ENCODE measurements at regions not wholly inside any gene's neighbourhood (a gene's known extent, or its start where the extent isn't known, plus 50 kb on each side); places are given as distances from the start of the nearest gene placed in this dataset.
"Not testable (repeated sequence)": the region's sequence is repeated elsewhere in the genome, so short reads cannot be mapped to it uniquely, and the experiment has no call there.

- H3K4me3 ChIP-seq (ENCODE audit: low read length); H3K9me3 ChIP-seq (ENCODE audit: control insufficient read depth, low read length); H3K4me1 ChIP-seq (ENCODE audit: control insufficient read depth, insufficient read depth, low read length); H3K27ac ChIP-seq (ENCODE audit: low read length); DNase-seq; ATAC-seq; H3K27me3 ChIP-seq (ENCODE audit: control insufficient read depth, insufficient read depth); intact Hi-C loops (cut with DNase I): not testable (repeated sequence)
- 92% methylated on average over 6 of the region's 6 CpGs for WGBS
These were observed 52.2 kb downstream of the ACTRT1 start for GRCh38 chrX:128000033-128000432.

GRCh38 chrX:127963696-127964095 lies 88.5 kb downstream of the ACTRT1 start:
- intact Hi-C loops (cut with DNase I), result no loop called here
- no peak overlapping the region for H3K4me3 ChIP-seq (ENCODE audit: low read length)
- 95% methylated on average over 1 of the region's 1 CpG for WGBS

GRCh38 chrX:127947450-127947849 lies 104.8 kb downstream of the ACTRT1 start:
- WGBS, result 77% methylated on average over 2 of the region's 2 CpGs
- Histone ChIP-seq H3K4me1 (ENCODE audit: control insufficient read depth, insufficient read depth, low read length) (no peaks in the 10 kb centered on the region), H3K4me3 (ENCODE audit: low read length) (no peak overlapping the region), H3K27me3 (ENCODE audit: control insufficient read depth, insufficient read depth) (no peaks in the 10 kb centered on the region), H3K9me3 (ENCODE audit: control insufficient read depth, low read length) (no peaks in the 10 kb centered on the region), H3K27ac (ENCODE audit: low read length) (no peak overlapping the region)
- intact Hi-C loops (cut with DNase I), result no loop called here
- ATAC-seq, result no peak
- DNase-seq, result no peak

More at GRCh38 chrX:127963696-127964095, 88.5 kb downstream of the ACTRT1 start:
- DNase-seq, result no peak
- Histone ChIP-seq H3K27ac (ENCODE audit: low read length) (no peak overlapping the region), H3K4me1 (ENCODE audit: control insufficient read depth, insufficient read depth, low read length) (no peaks in the 10 kb centered on the region), H3K9me3 (ENCODE audit: control insufficient read depth, low read length) (no peaks in the 10 kb centered on the region), H3K27me3 (ENCODE audit: control insufficient read depth, insufficient read depth) (no peaks in the 10 kb centered on the region)
- no peak for ATAC-seq

- intact Hi-C loops (cut with DNase I), result no loop called here
- H3K27ac ChIP-seq (ENCODE audit: low read length), result no peak overlapping the region
- no peak for DNase-seq
- no peak for ATAC-seq
- no peak overlapping the region for H3K4me3 ChIP-seq (ENCODE audit: low read length)
- H3K9me3 ChIP-seq (ENCODE audit: control insufficient read depth, low read length), result no peaks in the 10 kb centered on the region
- WGBS, result 15% methylated on average over 1 of the region's 1 CpG
- H3K4me1 ChIP-seq (ENCODE audit: control insufficient read depth, insufficient read depth, low read length), result no peaks in the 10 kb centered on the region
- H3K27me3 ChIP-seq (ENCODE audit: control insufficient read depth, insufficient read depth), result no peaks in the 10 kb centered on the region
These were observed 108.6 kb downstream of the ACTRT1 start for GRCh38 chrX:127943571-127943970.

- H3K27ac ChIP-seq (ENCODE audit: low read length), result no peak overlapping the region
- intact Hi-C loops (cut with DNase I), result no loop called here
- WGBS, result 79% methylated on average over 6 of the region's 6 CpGs
- DNase-seq (no peak), ATAC-seq (no peak)
- no peaks in the 10 kb centered on the region for H3K4me1 ChIP-seq (ENCODE audit: control insufficient read depth, insufficient read depth, low read length)
- H3K9me3 ChIP-seq (ENCODE audit: control insufficient read depth, low read length), result no peaks in the 10 kb centered on the region
- no peak overlapping the region for H3K4me3 ChIP-seq (ENCODE audit: low read length)
- no peaks in the 10 kb centered on the region for H3K27me3 ChIP-seq (ENCODE audit: control insufficient read depth, insufficient read depth)
These were observed 143.8 kb downstream of the ACTRT1 start for GRCh38 chrX:127908384-127908783.

GRCh38 chrX:127888767-127889166 lies 163.4 kb downstream of the ACTRT1 start:
- no peaks in the 10 kb centered on the region for H3K27me3 ChIP-seq (ENCODE audit: control insufficient read depth, insufficient read depth)
- no peaks in the 10 kb centered on the region for H3K4me1 ChIP-seq (ENCODE audit: control insufficient read depth, insufficient read depth, low read length)
- 48% methylated on average over 2 of the region's 2 CpGs for WGBS
- H3K27ac ChIP-seq (ENCODE audit: low read length), result no peak overlapping the region
- intact Hi-C loops (cut with DNase I), result no loop called here
- no peak for ATAC-seq
- H3K9me3 ChIP-seq (ENCODE audit: control insufficient read depth, low read length), result no peaks in the 10 kb centered on the region
- no peak overlapping the region for H3K4me3 ChIP-seq (ENCODE audit: low read length)
- DNase-seq, result no peak

- no peak for DNase-seq
- no peak for ATAC-seq
- intact Hi-C loops (cut with DNase I), result no loop called here
- Histone ChIP-seq H3K27me3 (ENCODE audit: control insufficient read depth, insufficient read depth) (no peaks in the 10 kb centered on the region), H3K4me3 (ENCODE audit: low read length) (no peak overlapping the region), H3K4me1 (ENCODE audit: control insufficient read depth, insufficient read depth, low read length) (no peaks in the 10 kb centered on the region), H3K27ac (ENCODE audit: low read length) (no peak overlapping the region), H3K9me3 (ENCODE audit: control insufficient read depth, low read length) (no peaks in the 10 kb centered on the region)
- whole genome bisulfite sequencing, result 72% methylated on average over 5 of the region's 5 CpGs
These were observed 167.3 kb downstream of the ACTRT1 start for GRCh38 chrX:127884921-127885320.

- Histone ChIP-seq H3K27me3 (ENCODE audit: control insufficient read depth, insufficient read depth) (no peaks in the 10 kb centered on the region), H3K4me1 (ENCODE audit: control insufficient read depth, insufficient read depth, low read length) (no peaks in the 10 kb centered on the region), H3K27ac (ENCODE audit: low read length) (no peak overlapping the region), H3K9me3 (ENCODE audit: control insufficient read depth, low read length) (no peaks in the 10 kb centered on the region), H3K4me3 (ENCODE audit: low read length) (no peak overlapping the region)
- DNase-seq (no peak), ATAC-seq (no peak)
- 43% methylated on average over 2 of the region's 2 CpGs for WGBS
- intact Hi-C loops (cut with DNase I), result no loop called here
These were observed 172.6 kb downstream of the ACTRT1 start for GRCh38 chrX:127879585-127879984.

GRCh38 chrX:127877318-127877717 lies 174.9 kb downstream of the ACTRT1 start:
- ATAC-seq (no peak), DNase-seq (no peak)
- H3K4me3 ChIP-seq (ENCODE audit: low read length), result no peak overlapping the region
- H3K9me3 ChIP-seq (ENCODE audit: control insufficient read depth, low read length), result no peaks in the 10 kb centered on the region
- no peaks in the 10 kb centered on the region for H3K27me3 ChIP-seq (ENCODE audit: control insufficient read depth, insufficient read depth)
- no peak overlapping the region for H3K27ac ChIP-seq (ENCODE audit: low read length)
- intact Hi-C loops (cut with DNase I), result no loop called here
- no peaks in the 10 kb centered on the region for H3K4me1 ChIP-seq (ENCODE audit: control insufficient read depth, insufficient read depth, low read length)
- 27% methylated on average over 3 of the region's 3 CpGs for WGBS

GRCh38 chrX:127873637-127874036 lies 178.6 kb downstream of the ACTRT1 start:
- Histone ChIP-seq H3K4me3 (ENCODE audit: low read length) (no peak overlapping the region), H3K9me3 (ENCODE audit: control insufficient read depth, low read length) (no peaks in the 10 kb centered on the region), H3K27ac (ENCODE audit: low read length) (no peak overlapping the region), H3K27me3 (ENCODE audit: control insufficient read depth, insufficient read depth) (no peaks in the 10 kb centered on the region), H3K4me1 (ENCODE audit: control insufficient read depth, insufficient read depth, low read length) (no peaks in the 10 kb centered on the region)
- 92% methylated on average over 4 of the region's 4 CpGs for WGBS
- ATAC-seq (no peak), DNase-seq (no peak)
- intact Hi-C loops (cut with DNase I), result no loop called here

GRCh38 chrX:127866857-127867256 lies 185.3 kb downstream of the ACTRT1 start:
- 86% methylated on average over 8 of the region's 8 CpGs for WGBS
- intact Hi-C loops (cut with DNase I); ATAC-seq: not testable (repeated sequence)

GRCh38 chrX:127861611-127862010 lies 190.6 kb downstream of the ACTRT1 start:
- no peaks in the 10 kb centered on the region for H3K9me3 ChIP-seq (ENCODE audit: control insufficient read depth, low read length)
- intact Hi-C loops (cut with DNase I), result no loop called here
- H3K4me1 ChIP-seq (ENCODE audit: control insufficient read depth, insufficient read depth, low read length), result no peaks in the 10 kb centered on the region
- H3K27ac ChIP-seq (ENCODE audit: low read length), result no peak overlapping the region
- no peak overlapping the region for H3K4me3 ChIP-seq (ENCODE audit: low read length)
- H3K27me3 ChIP-seq (ENCODE audit: control insufficient read depth, insufficient read depth), result no peaks in the 10 kb centered on the region
- ATAC-seq (no peak), DNase-seq (no peak)
- WGBS, result 74% methylated on average over 2 of the region's 2 CpGs

More at GRCh38 chrX:127866857-127867256, 185.3 kb downstream of the ACTRT1 start:
- not testable (repeated sequence) for H3K27me3 ChIP-seq (ENCODE audit: control insufficient read depth, insufficient read depth); H3K4me3 ChIP-seq (ENCODE audit: low read length); H3K9me3 ChIP-seq (ENCODE audit: control insufficient read depth, low read length); H3K4me1 ChIP-seq (ENCODE audit: control insufficient read depth, insufficient read depth, low read length); H3K27ac ChIP-seq (ENCODE audit: low read length)
- DNase-seq, result peak in 1 of 3 donors; percentile 1
